GM13976 (cell line): ENCODE measurements at regions not wholly inside any gene's neighbourhood (a gene's known extent, or its start where the extent isn't known, plus 50 kb on each side); places are given as distances from the start of the nearest gene placed in this dataset.
"Not testable (repeated sequence)": the region's sequence is repeated elsewhere in the genome, so short reads cannot be mapped to it uniquely, and the experiment has no call there.

ENCODE experiments used
- DNase-seq: peaks from one replicate; pipeline ENCODE4 v3.0.0; 2012; ENCODE audit warnings: low spot score
- in situ Hi-C: fragments of 300-500 bp; cut with MboI; formaldehyde crosslinking; loops from one replicate; pipeline ENCODE4 v1.12.0; 2022; ENCODE audit warnings: low sequenced_read_pairs, mixed read lengths, inconsistent platforms; ENCODE audit not compliant: unreplicated experiment
- TF ChIP-seq, protein P1 (sequence below): IDR thresholded peaks from 2 replicates; pipeline ENCODE4 v1.5.1; 2012; ENCODE audit warnings: borderline replicate concordance, mild to moderate bottlenecking; ENCODE audit not compliant: insufficient read depth; ENCODE audit errors: extremely low read depth, missing control alignments, control extremely low read depth

DNA sequence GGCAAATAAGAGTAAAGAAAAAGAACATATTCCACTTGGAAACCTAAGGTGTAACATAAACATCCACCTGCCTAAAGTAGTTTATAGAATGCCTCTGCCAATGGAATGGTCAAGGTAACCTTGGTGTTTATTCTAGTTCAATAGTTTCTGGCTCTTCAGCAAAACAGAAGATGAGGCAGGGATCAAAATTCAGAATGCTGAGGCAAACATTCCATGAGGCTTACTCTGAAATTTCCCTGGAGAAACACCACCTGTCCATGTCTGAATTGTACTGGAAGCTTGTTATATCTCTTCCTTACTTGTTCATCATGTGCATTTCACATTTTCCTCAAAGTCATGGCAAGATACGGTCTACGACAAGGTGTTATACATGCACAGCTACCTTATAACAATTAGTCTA lies 1862.4 kb upstream of the ACO1 start:
- in situ Hi-C loops, result no loop called here
- TF ChIP-seq, protein P1, sequence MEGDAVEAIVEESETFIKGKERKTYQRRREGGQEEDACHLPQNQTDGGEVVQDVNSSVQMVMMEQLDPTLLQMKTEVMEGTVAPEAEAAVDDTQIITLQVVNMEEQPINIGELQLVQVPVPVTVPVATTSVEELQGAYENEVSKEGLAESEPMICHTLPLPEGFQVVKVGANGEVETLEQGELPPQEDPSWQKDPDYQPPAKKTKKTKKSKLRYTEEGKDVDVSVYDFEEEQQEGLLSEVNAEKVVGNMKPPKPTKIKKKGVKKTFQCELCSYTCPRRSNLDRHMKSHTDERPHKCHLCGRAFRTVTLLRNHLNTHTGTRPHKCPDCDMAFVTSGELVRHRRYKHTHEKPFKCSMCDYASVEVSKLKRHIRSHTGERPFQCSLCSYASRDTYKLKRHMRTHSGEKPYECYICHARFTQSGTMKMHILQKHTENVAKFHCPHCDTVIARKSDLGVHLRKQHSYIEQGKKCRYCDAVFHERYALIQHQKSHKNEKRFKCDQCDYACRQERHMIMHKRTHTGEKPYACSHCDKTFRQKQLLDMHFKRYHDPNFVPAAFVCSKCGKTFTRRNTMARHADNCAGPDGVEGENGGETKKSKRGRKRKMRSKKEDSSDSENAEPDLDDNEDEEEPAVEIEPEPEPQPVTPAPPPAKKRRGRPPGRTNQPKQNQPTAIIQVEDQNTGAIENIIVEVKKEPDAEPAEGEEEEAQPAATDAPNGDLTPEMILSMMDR, result no peak
- no peak for DNase-seq

DNA sequence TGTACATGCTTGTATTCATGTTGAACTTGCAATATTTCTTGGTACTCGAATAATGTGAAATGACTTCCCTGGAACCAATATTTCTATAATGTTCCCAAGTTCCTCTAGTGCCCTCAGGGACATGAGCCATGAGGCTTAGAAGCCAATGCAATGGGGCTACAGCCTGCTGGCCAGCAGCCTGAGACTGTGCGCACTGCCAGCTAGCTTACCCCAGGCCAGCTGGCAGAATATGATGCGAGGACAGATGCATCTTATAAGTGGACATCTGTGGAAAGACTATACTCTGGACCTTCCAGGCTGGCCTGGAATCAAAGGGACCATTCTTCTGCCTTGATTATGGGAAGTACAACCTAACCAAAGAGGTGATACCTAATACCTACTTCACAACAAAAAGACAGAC lies 1862.0 kb upstream of the ACO1 start:
- in situ Hi-C loops, result no loop called here
- DNase-seq, result no peak
- TF ChIP-seq, protein P1, result no peak

DNA sequence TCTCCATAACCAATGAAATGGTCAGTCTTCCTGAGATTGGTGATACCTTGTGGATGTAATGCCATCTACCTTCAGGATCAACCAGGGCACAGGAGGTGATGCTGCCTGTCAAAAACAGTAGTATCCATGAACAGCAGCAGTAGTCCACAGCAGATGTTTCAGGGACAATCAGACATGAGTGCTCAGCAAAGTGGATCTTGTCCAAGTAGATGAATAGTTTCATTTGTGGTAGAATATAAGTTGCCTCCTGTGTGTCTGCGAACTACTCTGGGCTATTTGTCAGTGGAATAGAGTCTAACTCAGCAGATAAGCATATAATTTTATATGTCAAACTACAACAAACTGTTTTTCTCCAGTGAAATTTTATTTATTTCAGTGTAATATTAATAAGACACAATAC lies 1860.1 kb upstream of the ACO1 start:
- DNase-seq, result no peak
- in situ Hi-C loops, result no loop called here
- TF ChIP-seq, protein P1, result no peak

DNA sequence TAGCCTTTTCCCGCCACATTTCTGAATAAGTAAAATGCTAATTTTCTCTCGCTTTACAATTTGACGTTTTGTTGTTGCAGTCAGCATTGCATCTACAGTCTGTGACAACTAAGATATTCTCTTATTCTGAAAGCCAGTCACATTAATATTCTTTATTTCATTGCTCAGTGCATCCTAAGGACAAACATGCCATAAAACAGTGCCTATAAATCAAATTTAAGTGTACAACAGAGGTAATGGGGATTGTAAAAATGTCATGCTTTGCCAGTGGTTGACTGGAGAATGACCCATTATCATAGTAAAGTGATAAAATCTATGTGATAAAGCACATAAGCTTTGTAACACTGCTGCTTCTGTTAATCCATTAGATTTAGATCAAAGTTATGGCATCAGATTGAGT lies 1850.0 kb upstream of the ACO1 start:
- DNase-seq, result no peak
- TF ChIP-seq, protein P1, result no peak
- in situ Hi-C loops, result no loop called here

DNA sequence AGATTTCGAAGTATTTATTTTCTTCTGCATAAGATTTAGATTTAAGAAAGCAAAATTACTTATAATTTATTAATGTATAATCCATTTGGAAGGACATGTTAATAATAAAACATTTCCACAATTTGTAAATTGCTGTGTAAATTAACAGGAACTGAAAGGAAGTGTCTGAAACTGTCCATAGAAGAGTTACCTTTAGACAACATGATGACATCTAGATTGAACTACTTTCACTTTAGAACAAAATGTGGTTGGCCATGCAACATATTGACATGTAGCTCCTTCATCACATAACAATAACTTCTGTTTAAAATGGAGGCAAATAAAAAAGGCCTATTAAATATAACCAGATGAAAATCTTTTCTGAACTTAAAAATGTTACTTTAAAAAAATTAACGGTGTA lies 1849.5 kb upstream of the ACO1 start:
- in situ Hi-C loops, result no loop called here
- DNase-seq, result no peak
- TF ChIP-seq, protein P1, result no peak

DNA sequence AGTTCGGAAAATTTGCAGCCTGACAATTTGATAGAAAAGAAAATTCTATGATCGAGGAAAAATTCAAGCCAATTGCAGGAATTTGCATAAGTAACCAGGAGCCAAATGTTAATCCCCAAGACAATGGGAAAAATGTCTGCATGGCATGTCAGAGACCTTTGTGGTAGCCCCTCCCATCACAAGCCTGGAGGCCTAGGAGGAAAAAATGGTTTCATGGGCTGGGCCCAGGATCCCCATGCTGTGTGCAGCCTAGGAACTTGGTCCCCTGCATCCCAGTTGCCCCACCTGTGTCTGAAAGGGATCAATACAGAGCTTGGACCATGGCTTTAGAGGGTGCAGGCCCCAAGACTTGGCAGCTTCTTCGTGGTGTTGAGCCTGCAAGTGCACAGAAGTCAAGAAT lies 1847.9 kb upstream of the ACO1 start:
- TF ChIP-seq, protein P1, result no peak
- DNase-seq, result no peak
- in situ Hi-C loops, result no loop called here

DNA sequence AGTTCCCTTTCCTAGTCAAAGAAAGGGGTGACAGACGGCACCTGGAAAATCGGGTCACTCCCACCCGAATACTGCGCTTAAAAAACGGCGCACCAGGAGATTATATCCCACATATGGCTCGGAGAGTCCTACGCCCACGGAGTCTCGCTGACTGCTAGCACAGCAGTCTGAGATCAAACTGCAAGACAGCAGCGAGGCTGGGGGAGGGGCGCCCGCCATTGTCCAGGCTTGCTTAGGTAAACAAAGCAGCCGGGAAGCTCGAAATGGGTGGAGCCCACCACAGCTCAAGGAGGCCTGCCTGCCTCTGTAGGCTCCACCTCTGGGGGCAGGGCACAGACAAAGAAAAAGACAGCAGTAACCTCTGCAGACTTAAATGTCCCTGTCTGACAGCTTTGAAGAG lies 1844.7 kb upstream of the ACO1 start:
- in situ Hi-C loops, DNase-seq: not testable (repeated sequence)
